ENCODE measurements at regions not wholly inside any gene's neighbourhood (a gene's known extent, or its start where the extent isn't known, plus 50 kb on each side); places are given as distances from the start of the nearest gene placed in this dataset.

GRCh38 chr10:104546336-104546735 lies 94.8 kb upstream of the SORCS3 start:
- TF ChIP-seq CTCF (IDR thresholded peaks at IDR 0.05; ENCODE audit: insufficient read depth, missing control alignments) = no peak
- FAIRE-seq = no peak

DNA sequence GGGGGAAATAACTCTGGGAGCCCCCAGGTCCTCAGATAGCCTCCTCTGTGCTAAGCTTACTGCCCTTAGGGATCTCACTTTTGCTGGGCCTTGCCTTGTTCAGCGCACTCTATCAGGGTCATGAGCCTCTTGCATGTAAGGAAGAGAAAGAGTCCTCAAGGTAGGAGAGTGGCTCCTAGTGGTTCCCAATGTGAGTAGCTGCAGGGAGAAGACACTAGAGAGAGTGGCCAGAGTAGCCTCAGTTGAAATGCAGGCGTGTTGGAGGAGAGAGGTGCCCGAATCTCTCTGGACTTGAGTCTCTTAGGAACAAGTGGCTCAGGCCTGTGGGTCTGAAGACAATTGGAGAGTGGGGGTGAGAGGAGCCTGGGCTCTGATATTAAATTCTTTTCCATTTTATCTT lies 94.3 kb upstream of the SORCS3 start:
- no peak for TF ChIP-seq CTCF (IDR thresholded peaks at IDR 0.05; ENCODE audit: insufficient read depth, missing control alignments)
- FAIRE-seq (no peak), DNase-seq (ENCODE audit: insufficient read length, low spot score) (no peak)

More at GRCh38 chr10:104546336-104546735, 94.8 kb upstream of the SORCS3 start:
- no peak for DNase-seq (ENCODE audit: insufficient read length, low spot score)

DNA sequence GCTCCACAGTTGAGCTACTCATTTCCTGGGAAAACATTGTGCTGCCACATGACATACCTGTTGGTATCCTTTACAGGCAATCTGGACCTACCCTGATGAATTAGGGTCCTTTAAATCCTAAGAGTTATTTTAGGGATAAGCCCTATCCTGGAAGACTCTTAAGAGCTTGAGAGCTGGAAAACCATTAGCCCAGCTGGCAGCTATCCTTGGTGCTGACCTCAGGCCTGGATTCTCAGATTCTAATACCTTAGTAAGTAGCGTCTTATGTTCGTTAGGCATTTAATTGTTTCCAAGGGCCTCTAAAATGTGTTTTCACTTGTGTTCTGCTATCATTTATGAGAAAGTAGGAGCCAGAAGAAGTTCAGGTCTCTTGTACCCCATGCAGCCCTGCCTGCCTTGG lies 93.0 kb upstream of the SORCS3 start:
- TF ChIP-seq CTCF (IDR thresholded peaks at IDR 0.05; ENCODE audit: insufficient read depth, missing control alignments) = no peak
- DNase-seq (ENCODE audit: insufficient read length, low spot score) (no peak), FAIRE-seq (no peak)

GRCh38 chr10:104556831-104557230 lies 84.3 kb upstream of the SORCS3 start:
- DNase-seq (ENCODE audit: insufficient read length, low spot score) = no peak
- FAIRE-seq = no peak
- no peak for TF ChIP-seq CTCF (IDR thresholded peaks at IDR 0.05; ENCODE audit: insufficient read depth, missing control alignments)

- no peak for FAIRE-seq
- DNase-seq (ENCODE audit: insufficient read length, low spot score) = no peak
- TF ChIP-seq CTCF (IDR thresholded peaks at IDR 0.05; ENCODE audit: insufficient read depth, missing control alignments) = no peak
Observed at GRCh38 chr10:104557966-104558365, 83.1 kb upstream of the SORCS3 start.

DNA sequence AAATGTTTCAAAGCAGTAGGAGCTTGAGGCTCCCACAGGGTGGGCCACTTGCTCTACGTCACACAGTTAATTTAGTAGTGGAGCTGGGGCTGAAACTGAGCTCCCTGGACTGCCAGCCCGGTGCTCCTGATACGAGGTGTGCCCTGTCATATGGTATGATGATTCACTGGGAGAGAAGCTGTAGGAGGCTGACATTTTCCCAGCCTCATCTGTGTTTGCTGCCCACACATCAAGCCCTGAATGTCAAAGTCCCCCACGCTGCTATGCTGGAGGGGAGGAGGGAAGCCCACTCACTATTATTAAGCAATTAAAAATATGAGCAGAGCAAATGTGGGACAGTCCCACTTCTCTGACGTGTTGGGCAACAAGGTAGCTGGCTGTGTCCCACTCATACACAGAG lies 81.2 kb upstream of the SORCS3 start:
- DNase-seq (ENCODE audit: insufficient read length, low spot score) (no peak), FAIRE-seq (no peak)
- TF ChIP-seq CTCF (IDR thresholded peaks at IDR 0.05; ENCODE audit: insufficient read depth, missing control alignments) = no peak

- no peak for TF ChIP-seq CTCF (IDR thresholded peaks at IDR 0.05; ENCODE audit: insufficient read depth, missing control alignments)
- FAIRE-seq (no peak), DNase-seq (ENCODE audit: insufficient read length, low spot score) (no peak)
Observed at GRCh38 chr10:104563051-104563450, 78.0 kb upstream of the SORCS3 start.

Data from D721Med (cell line).